HG03565 (cell line): ENCODE measurements at regions not wholly inside any gene's neighbourhood (a gene's known extent, or its start where the extent isn't known, plus 50 kb on each side); places are given as distances from the start of the nearest gene placed in this dataset.

Source experiments
- ATAC-seq: cut with Tn5 transposase; IDR thresholded peaks from one replicate; pipeline ENCODE4 v1.9.1; 2021; ENCODE audit warnings: mild to moderate bottlenecking, moderate library complexity; ENCODE audit not compliant: unreplicated experiment

DNA sequence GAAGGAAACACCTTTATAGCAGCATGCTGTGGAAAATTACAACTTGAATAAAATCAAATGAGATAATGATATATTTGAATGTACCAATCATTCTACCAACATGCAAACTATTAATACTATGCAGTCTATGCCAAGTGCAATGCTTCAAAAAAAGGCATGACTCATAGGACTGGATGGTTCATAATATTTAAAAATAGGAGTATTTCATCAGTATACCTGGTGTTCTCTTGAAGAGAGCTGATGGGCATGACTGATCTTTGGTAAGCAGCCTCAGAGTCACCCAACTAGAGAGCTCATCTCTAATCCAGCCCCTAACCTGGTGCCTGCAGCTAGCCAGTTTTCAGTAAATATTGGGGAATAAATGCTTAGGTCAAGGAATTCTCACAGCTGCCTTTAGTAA lies 434.7 kb upstream of the ARRDC4 start:
- no peak for ATAC-seq

DNA sequence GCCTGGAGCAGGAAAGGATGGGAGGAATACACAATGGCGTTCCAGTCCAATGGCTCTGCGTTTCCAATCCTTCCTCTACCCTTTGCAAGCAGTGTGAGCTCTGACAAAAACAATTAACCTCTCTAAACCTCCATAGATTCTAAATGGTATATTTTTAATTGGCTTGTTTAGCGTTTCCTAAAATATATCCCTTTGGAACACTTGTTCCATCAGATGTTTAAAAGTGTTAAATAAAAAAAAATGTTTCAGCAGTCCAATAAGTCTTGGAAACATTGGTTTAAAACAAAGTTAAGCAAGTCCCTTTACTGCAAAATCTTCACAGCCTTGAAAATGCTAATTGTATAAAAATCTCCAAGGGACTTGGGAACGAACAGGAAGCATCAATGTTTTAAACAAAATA lies 432.3 kb upstream of the ARRDC4 start:
- no peak for ATAC-seq

DNA sequence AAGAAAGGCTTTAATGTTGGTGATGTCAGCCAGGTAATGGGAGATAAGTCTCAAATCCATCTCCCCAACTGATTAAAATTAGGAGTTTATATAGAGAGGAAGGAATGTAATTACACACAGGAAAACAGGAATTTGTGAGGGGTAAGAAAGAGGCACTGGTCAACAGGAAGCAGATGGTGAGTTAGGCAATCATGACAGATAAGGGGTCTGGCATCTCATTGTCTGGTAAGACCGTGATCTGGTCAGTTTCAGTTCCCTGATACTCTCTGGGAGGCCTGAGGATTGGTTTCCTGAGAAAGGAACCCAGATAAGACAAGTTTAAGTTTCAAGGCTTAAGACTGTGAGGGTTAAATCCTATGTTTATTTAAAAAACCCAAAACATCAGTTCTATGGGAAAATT lies 414.7 kb upstream of the ARRDC4 start:
- ATAC-seq: no peak

DNA sequence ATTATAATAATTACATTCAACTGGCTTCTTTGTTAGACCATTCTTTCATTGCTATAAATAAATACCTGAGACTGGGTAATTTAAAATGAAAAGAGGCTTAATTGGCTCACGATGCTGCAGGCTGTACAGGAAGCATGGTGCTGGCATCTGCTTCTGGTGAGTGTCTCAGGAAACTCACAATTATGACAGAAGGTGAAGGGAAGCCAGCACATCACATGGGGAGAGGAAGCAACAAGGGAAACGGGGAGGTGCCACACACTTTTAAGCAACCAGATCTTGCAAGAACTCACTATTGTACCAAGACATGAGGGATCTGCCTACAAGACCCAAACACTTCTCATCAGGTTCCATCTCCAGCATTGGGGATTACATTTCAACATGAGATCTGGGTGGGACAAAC lies 413.1 kb upstream of the ARRDC4 start:
- ATAC-seq: no peak

DNA sequence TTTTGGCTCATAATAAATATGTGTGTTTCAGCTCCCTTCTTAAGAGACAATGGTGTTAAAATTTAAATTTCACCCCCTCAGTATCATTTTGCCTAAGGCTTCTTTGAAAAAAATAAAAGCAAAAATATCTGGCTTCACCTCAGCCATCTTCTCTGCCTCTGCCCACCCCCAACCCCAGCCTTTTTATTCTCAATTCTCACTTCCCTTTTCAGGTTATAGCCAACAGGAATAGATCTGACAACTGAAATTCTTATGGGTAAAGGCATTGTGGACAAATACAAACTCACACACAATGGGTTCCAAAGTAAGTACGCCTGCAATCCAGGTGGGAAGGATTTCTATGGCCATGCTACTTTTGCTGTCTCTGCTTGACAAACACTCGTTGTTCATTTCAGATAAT lies 399.0 kb upstream of the ARRDC4 start:
- no peak for ATAC-seq

DNA sequence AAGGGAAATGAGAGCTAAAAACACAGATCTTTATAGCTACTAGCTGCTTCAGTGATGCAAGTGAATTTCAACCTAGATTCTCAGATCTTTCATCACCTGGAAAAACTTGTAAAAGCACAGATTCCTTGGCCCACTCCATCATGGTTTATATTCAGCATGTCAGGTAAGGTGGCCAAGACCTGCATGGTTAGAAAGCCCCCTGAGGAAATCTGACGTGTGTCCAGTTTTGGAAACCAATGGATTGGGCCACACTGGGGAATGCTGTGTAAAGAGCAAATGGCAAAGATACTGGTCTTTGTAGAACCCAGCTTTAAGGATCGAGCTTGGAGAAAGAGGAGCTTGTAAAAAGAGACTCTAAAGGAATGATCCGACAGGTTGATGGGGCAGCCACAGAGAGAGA lies 397.0 kb upstream of the ARRDC4 start:
- ATAC-seq: no peak

DNA sequence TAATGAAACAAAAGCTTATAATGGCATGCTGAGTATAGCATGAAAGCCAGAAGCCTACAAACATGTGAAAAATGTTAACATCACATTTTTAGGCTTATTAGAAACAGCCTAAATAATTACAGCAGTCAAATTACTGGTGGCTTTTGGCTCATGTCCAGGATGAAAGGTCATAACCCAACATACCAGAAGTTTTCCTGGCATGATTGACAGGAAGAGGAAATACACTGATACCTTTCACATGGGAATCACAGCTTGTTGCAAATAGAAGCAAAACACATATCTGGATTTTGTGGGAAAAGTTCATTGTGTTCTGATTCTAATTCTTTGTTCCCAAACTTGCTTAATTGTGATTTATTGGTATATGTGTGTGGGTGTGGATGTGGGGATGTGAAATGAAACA lies 393.5 kb upstream of the ARRDC4 start:
- no peak for ATAC-seq

DNA sequence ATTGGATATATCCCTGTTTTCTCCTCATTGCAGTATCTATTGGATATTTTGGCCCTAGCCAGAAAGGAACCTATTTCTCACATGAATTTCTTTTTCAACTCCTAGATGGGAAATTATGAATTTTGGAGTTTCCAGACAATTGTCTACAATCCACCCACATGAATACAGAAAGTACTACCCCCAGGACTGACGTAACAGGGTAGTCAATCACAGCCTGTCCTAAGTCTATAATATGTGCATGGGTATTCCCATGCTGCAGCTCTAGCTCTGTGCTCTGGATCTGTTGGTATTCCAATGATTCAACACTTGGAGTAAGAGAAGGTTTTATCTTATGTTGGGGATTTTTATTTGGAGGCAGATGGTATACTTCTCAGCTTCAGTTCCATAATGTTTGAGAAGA lies 393.1 kb upstream of the ARRDC4 start:
- ATAC-seq: no peak

DNA sequence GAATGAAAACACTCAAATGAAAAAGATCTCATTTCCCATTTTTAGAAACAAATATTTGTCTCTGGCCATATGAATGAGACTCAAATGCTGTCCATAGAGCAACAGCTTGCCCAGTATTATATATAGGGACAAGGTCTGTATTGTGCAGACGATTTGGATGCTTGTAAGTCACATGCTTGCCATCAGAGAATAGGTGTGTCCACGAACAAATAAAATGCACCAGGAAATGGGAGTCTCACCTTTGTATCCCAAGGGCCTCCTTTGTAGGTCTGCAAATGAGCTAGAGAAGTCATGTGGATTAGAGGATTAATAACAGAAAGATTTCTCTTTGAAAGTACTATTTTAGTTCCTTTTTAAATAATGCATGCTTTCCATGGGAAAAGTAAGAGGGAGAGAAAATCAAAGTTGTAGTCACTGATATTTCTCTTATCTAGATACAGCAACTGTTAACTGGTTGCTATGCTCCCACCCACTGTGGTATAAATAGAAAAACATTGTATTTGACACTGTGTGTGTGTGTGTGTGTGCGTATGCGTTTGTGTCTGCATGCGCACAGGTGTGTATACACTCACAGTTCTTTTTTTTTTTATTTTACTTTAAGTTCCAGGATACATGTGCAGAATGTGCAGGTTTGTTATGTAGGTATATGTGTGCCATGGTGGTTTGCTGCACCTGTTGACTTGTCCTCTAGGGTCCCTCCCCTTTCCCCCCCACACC lies 383.4 kb upstream of the ARRDC4 start:
- no peak for ATAC-seq

DNA sequence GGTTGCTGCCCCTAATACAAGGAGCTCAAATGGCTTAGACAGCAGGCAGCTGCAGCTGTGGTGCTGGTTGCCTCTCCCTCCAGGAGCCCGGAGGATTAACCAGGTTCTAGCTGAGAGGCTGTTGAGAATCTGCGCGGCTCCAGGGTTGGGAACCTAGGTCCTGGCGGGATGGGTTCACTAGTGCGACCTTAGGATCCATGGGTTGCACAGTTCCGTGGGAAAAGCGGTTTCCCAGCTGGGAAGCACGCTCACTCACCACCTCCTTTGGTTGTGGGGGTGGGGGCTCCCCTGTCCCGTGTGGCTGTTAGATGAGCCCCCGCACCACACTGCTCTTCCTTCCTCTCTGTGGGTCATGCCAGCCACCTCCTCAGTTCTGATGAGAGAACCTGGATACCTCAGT lies 375.1 kb upstream of the ARRDC4 start:
- no peak for ATAC-seq

DNA sequence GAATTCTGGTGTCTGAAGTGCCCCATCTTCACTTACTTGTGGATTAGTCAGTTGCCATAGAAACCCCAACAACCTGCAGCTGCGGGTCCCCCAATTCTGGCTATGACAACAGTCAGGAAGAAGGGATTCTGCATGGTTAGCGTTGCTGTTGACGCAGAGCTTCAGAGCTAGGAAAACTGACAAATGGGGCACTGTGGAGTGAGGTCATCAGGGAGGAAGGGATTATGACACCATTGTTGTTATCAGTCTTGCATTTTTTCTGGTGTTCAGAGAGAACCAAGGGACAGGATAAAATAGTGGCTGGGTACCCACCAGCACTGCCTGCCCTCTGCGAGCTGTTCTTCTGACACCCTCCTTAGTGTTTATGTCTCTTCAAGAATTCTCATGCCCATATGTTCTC lies 367.7 kb upstream of the ARRDC4 start:
- no peak for ATAC-seq

DNA sequence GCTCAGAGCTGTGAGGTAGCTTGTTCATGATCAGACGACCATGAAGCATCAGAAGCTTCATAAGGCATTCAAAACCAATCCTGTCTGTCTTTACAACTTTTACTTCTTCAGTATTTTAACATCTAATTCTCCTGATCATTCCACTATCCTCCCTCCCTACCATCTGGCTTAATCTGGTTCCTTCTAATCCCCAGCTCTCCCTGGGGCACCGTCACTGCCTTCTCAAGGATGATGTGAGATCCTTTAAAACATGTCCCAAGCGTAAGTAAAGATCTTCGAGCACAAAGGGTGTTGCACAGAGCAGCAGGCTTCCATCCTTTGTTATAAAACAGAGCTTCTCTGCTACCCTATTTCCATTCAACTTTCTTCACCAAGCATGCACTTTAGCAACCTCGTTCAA lies 362.7 kb upstream of the ARRDC4 start:
- ATAC-seq: no peak

DNA sequence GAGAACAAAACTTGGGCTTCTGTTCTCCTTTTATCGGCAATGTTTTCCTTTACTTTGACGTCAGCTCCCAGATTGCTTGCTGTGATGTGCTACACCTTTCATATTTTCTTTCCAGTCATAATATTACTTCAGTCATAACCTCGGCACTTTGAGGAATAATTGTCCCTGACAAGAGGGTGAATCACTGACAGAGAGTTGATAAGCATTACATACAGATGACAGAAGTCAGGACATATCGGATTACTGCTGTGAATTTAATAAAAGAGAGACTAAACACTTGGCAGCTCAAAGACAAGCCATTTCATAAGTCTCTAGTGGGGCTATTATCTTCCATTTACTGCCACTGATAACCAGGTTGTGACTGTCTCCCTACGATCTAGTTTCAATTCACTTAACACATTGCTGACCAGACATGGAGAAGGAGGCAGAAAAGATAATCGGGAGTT lies 362.1 kb upstream of the ARRDC4 start:
- ATAC-seq: no peak

DNA sequence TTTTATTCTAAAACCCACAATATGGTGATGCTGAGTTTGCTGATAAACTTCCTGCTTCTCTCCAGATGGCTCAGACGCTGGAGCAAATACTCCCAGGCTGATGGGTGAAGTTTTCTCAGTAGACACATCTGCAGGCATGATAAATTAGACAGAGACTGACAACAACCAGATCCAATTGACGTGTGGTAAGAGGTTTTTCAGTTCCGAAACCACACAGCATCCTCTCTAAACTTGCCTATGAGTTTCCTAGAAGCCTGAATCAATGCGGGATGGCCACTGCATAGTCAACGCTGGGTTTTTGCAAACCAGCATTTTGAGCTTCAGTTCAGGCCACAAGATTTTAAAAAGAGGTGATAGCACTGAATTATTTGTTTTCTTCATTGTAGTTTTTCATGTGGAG lies 360.3 kb upstream of the ARRDC4 start:
- no peak for ATAC-seq

DNA sequence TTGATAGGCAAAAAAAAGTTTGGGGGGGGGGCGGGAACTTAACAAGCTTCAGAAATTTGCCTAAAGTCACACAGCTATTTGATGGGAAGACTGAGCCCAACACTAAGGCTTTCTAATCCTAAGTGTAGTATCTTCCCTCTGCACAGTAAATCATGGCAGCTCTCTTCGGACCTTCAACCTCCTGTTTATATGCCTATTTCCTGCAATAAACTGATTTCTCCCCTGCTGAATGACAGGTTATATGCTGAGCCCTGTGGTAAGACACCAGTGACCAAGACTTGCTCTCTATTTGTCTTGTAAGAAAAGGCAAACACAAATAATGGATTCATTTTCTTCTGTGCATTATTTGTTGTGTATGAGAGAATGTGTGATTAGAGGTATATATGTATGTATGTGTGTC lies 355.8 kb upstream of the ARRDC4 start:
- no peak for ATAC-seq

DNA sequence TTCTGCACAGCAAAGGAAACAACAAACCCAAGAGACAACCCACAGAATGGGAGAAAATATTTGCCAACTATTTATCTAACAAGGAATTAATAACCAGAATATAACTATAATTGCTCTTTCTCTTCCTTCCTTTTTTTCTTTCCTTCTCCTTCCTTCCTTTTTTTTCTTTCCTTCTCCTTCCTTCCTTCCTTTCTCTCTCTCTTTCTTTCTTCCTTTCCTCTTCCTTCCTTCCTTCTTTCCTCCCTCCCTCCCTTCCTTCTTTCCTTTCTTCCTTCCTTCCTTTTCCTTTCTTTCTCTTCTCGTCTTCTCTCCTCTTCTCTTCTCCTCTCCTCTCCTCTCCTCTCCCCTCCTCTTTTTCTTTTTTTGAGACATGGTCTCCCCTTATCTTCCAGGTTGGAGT lies 345.4 kb upstream of the ARRDC4 start:
- no peak for ATAC-seq

DNA sequence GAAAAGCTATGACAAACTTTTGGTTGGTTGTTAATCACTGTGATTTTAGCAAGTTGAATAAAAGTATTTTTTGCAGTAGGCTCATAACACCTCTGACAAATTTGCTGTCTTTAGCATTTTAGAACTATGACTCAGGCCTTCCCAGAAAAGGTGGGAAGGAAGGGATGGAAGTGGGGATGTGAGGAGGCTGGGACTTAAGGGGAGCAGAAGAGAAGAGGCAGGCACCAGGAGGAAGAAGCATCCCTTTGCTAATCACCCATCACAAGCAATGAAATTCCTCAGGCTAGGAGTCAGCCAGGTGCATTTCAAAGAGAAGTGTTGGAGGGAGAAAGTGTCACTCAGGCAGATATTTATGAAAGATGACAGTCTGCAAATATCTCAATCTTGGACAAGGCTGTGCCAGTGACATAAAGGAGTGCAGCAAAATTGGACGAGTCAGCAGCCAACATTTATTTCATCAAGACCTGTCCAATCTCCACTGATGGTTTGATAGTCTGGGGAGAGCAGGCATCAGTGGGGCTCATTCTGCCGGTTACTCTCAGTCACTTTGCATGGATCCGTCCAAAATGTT lies 337.3 kb upstream of the ARRDC4 start:
- no peak for ATAC-seq

DNA sequence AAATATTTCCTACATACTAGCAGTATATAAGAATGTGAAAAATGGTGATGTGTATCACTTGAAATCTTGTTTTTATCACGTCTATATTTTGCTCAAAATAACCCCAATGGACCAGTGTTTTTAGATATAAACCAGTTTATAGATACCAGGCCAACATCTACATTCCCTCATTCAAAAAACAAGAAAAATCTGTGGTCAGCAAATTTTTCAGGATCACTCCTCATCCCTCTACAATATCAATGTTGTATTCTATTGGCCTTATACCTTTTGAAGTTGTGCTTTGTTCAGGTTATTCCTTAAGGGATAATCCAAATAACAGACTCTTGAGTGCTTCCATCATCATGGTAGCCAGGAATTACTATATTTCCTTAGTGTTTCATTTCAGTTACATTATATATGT lies 332.9 kb upstream of the ARRDC4 start:
- ATAC-seq: no peak

DNA sequence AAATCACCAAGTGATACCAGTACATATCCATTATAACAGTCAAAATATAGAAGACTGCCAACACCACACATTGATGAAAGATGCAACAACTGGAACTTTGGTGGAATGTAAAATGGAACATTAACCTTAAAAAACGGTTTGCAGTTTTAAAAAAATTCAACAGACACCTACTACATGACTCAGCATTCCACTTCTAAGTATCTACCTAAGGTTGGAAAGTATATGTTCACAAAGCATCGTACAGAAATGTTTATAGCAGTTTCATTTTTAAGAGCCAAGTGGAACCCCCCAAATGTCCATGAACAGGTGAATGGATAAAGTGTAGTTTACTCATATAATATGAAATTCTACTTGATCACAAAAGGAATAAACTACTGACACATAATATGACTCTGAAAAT lies 314.7 kb upstream of the ARRDC4 start:
- no peak for ATAC-seq

DNA sequence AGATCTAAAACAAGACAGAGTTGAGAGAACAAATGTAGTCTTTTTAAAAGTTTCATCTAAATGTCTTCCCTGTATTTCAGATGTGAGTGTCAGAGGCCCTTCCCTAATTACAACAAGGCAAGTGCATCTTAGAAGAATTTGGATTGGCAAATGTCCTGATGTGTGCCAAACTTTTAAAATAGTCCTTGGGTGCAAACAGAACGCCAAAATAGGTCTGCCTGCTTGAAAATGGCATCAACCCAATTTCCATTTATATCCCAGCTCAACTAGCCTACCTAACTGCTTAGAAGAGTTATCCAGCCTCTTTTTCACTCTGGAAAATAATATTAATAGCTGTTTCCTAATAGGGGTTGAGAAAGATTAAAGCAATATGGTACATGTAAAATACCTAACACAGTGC lies 311.8 kb upstream of the ARRDC4 start:
- ATAC-seq: no peak

DNA sequence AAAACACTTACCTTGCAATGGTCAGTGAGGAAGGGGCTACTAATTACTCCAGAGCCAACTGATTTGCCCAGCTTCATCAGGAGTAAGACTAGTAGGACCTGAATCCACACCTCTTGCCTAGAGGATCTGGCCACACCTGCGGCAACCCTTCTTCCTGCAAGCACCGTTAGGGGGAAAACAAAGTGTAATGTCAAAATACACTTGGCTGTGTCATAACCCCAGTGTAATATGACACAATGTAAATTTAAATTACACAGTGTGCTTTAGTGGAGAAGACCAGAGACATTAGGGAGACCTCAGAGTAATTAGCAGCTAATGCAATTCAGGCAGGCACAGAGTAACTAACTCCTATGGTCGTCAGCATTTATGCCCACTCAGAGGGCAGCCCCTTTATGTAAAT lies 308.5 kb upstream of the ARRDC4 start:
- no peak for ATAC-seq

DNA sequence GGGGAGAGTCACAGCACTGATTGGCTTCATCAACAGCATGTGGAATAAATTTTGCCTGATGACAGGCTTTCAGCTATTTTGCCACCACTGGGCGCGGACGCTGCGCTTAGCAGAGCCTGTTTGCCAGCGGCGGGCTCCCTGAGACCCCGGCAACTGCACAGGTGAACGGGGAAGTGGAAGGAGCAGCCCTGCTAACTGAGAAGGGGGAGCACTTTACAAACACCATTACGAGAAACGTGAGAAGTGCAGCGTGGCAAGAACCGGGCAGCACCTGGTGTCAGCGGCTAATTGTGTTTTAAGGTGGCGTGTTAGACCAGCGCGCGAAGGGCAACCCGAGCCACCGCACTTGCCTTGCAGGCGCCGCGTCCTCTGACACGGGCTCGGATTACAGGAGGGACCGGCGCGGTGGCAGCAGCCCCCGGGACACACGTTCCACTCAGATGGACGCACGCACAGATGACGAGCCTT lies 307.8 kb upstream of the ARRDC4 start:
- no peak for ATAC-seq

DNA sequence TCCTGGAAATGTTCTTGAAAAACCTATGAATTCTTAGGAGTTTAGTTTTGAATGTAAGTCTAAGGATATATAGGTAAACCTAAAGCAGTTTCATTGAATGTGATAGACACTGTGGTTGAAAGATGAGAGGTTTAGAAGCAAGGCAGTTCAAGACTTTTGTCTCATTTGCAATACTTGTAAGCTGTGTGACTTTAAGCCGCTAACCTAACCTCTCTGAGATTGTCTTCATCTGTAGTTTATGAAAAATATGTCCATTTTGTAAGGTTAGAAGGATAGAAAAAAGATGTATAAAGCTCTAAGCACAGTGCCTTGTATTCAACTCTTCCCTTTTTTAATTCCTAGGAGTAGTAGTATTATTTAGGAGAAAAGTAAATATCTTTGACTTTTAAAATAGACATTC lies 306.6 kb upstream of the ARRDC4 start:
- ATAC-seq: no peak
